PC-9 (cell line): ENCODE measurements at regions not wholly inside any gene's neighbourhood (a gene's known extent, or its start where the extent isn't known, plus 50 kb on each side); places are given as distances from the start of the nearest gene placed in this dataset.
A peak's percentile ranks its signal among the peaks of the same experiment; 100 is the strongest.

Experiments used
- BruUV-seq: library from RNA; stranded (reverse); fragments of 400-500 nt; replicated peaks from 2 replicates; lab custom pipeline; 2021; lab: Mats Ljungman, UMichigan
- CTCF ChIA-PET: fragments of 300-600 bp; sonication (Branson Sonifier 250); formaldehyde crosslinking; loops from one replicate; lab custom pipeline; 2022; ENCODE audit warnings: antibody characterized with exemption; lab: Charles Lee
- POLR2A ChIA-PET: fragments of 300-600 bp; sonication (Branson Sonifier 250); formaldehyde crosslinking; loops from one replicate; lab custom pipeline; 2022; ENCODE audit warnings: antibody characterized with exemption; ENCODE audit not compliant: unreplicated experiment; lab: Charles Lee
- DNase-seq, 2 experiments: peaks; one replicate each; pipeline versions ENCODE4 v3.0.0 to v3.0.0-alpha.2; 2015 to 2022; ENCODE audit warnings: mixed read lengths in 1 of 2
- H2AFZ ChIP-seq: fragments of 200-600 bp; sonication (generic); 2 replicates; pipeline ENCODE4 v1.8.1; 2017; ENCODE audit warnings: antibody characterized with exemption
- H3F3A ChIP-seq: fragments of 200-600 bp; sonication (generic); 2 replicates; pipeline ENCODE4 v1.8.1; 2017; ENCODE audit warnings: antibody characterized with exemption, mild to moderate bottlenecking, low read depth; ENCODE audit not compliant: insufficient read depth
- H3K27ac ChIP-seq: fragments of 200-600 bp; sonication (generic); 2 replicates; pipeline ENCODE4 v1.6.1; 2016; ENCODE audit warnings: mixed run types
- H3K27me3 ChIP-seq: fragments of 200-600 bp; sonication (generic); 2 replicates; pipeline ENCODE4 v1.6.1; 2016; ENCODE audit warnings: low read depth, mixed run types; ENCODE audit not compliant: insufficient read depth
- H3K36me3 ChIP-seq: fragments of 200-600 bp; sonication (generic); 2 replicates; pipeline ENCODE4 v1.6.1; 2016; ENCODE audit warnings: low read depth, mixed run types
- H3K4me1 ChIP-seq: fragments of 200-600 bp; sonication (generic); replicated peaks from 2 replicates; pipeline ENCODE4 v1.6.1; 2016; ENCODE audit warnings: mixed run types; ENCODE audit not compliant: insufficient read depth
- H3K4me2 ChIP-seq: fragments of 200-600 bp; sonication (generic); 2 replicates; pipeline ENCODE4 v1.6.1; 2017; ENCODE audit warnings: mixed run types
- H3K4me3 ChIP-seq: fragments of 200-600 bp; sonication (generic); 2 replicates; pipeline ENCODE4 v1.6.1; 2016; ENCODE audit warnings: mixed run types
- H3K79me2 ChIP-seq: fragments of 200-600 bp; sonication (generic); 2 replicates; pipeline ENCODE4 v1.6.1; 2017; ENCODE audit warnings: low read depth, mixed run types
- H3K9me2 ChIP-seq: fragments of 200-600 bp; sonication (generic); 2 replicates; pipeline ENCODE4 v1.8.1; 2017; ENCODE audit warnings: mild to moderate bottlenecking; ENCODE audit not compliant: insufficient read depth
- H3K9me3 ChIP-seq: fragments of 200-600 bp; sonication (generic); 2 replicates; pipeline ENCODE4 v1.8.1; 2016; ENCODE audit warnings: low read depth; ENCODE audit not compliant: insufficient read depth
- H4K20me1 ChIP-seq: fragments of 200-600 bp; sonication (generic); 2 replicates; pipeline ENCODE4 v1.8.1; 2017; ENCODE audit not compliant: insufficient read depth
- EZH2 ChIP-seq: fragments of 200-600 bp; sonication (generic); IDR thresholded peaks from 2 replicates; pipeline ENCODE4 v1.8.0; 2017; ENCODE audit warnings: antibody characterized with exemption, low read depth
- intact Hi-C: fragments of 100-400 bp; cut with micrococcal nuclease; formaldehyde crosslinking; loops from one replicate; pipeline ENCODE4 v1.10.0; 2022; ENCODE audit not compliant: unreplicated experiment
- TF ChIP-seq, protein P1 (sequence below): fragments of 200-600 bp; sonication (generic); conservative IDR thresholded peaks from 2 replicates; pipeline ENCODE4 v1.6.1; 2017; ENCODE audit warnings: mixed run types, antibody characterized with exemption, mild to moderate bottlenecking, moderate library complexity

DNA sequence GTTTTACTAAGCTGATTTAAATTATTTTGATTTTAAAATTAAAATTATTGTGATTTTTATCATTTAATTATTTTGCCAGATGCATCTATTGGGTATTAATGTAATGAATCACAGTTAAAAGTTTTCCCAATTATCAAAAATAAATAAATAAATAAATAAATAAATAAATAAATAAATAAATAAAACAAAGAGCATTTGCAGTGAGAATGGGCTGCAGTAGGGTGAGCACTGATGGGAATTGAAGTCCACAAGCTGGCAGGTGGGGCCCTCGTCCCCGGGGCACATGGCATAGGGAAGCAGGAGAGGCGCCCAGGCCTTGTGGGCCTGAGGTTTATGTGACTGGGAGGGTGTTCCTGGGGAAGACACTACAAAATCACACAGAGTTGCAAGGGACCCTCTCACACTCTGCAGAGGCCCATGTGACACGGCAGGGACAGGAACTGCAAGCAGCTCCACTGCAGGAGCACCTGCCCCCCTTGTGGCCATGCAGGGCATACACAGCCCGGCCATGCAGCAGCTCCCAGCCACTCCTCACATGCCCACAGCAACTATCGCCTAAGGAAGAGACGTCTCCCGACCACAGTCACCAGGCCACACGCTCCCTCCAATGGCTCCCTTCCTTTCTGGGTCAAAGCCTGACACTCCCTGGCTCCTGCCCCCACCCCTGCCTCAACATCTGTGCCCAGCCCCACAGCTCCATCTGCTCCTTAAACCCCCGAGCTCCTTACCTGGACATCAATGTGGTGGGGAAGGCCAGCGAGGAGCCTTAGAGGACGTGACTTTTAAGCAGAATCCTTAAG lies 256.3 kb upstream of the SFSWAP start:
- Histone ChIP-seq H3K9me3 (no peaks in the 10 kb centered on the region), H3K4me3 (no peak overlapping the region), H3K9me2 (no peaks in the 10 kb centered on the region), H2AFZ (no peak overlapping the region), H3K4me2 (no peak overlapping the region), H3K4me1 (no peaks in the 10 kb centered on the region), H3K36me3 (no peaks in the 10 kb centered on the region), H3K27me3 (peaks cover 47% of the 10 kb centered on the region), H4K20me1 (no peaks in the 10 kb centered on the region), H3F3A (no peaks in the 10 kb centered on the region), H3K79me2 (no peaks in the 10 kb centered on the region), H3K27ac (no peak overlapping the region)
- TF ChIP-seq EZH2: no peak
- TF ChIP-seq, protein P1, sequence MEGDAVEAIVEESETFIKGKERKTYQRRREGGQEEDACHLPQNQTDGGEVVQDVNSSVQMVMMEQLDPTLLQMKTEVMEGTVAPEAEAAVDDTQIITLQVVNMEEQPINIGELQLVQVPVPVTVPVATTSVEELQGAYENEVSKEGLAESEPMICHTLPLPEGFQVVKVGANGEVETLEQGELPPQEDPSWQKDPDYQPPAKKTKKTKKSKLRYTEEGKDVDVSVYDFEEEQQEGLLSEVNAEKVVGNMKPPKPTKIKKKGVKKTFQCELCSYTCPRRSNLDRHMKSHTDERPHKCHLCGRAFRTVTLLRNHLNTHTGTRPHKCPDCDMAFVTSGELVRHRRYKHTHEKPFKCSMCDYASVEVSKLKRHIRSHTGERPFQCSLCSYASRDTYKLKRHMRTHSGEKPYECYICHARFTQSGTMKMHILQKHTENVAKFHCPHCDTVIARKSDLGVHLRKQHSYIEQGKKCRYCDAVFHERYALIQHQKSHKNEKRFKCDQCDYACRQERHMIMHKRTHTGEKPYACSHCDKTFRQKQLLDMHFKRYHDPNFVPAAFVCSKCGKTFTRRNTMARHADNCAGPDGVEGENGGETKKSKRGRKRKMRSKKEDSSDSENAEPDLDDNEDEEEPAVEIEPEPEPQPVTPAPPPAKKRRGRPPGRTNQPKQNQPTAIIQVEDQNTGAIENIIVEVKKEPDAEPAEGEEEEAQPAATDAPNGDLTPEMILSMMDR: peak; percentile 78
- no TSS peak for BruUV-seq
- CTCF ChIA-PET: no interaction called here
- POLR2A ChIA-PET: interaction anchor here (0.6 kb wide), 1 partner anchor 1140 kb away, joined by 8 read pairs; no protein-coding TSS in a partner anchor
- DNase-seq: peak; percentile 21 to 45
- intact Hi-C loops: no loop called here

DNA sequence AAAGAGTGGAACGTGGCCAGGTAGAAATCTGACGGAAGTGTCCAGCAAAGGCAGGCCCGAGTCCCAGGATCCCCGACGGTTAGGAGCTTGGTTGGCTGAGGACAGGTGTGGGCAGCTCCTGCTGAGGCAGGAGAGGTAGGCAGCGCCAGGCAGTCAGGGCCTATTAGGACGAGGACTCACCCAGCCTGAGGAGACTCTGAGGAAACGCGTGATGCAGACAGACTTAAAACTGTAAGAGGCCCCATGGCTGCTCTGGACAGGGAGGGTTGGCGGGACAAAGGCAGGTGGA lies 255.7 kb upstream of the SFSWAP start:
- H2AFZ ChIP-seq: no peak overlapping the region
- no peaks in the 10 kb centered on the region for H4K20me1 ChIP-seq
- H3F3A ChIP-seq: no peaks in the 10 kb centered on the region
- peaks cover 51% of the 10 kb centered on the region for H3K27me3 ChIP-seq
- TF ChIP-seq EZH2: no peak
- TF ChIP-seq, protein P1: no peak
- ChIA-PET POLR2A (interaction anchor here (0.6 kb wide), 1 partner anchor 1139 kb away, joined by 8 read pairs; no protein-coding TSS in a partner anchor), CTCF (no interaction called here)
- H3K27ac ChIP-seq: no peak overlapping the region
- no peak overlapping the region for H3K4me2 ChIP-seq
- BruUV-seq: no TSS peak
- H3K36me3 ChIP-seq: no peaks in the 10 kb centered on the region
- intact Hi-C loops: no loop called here
- no peaks in the 10 kb centered on the region for H3K4me1 ChIP-seq
- H3K4me3 ChIP-seq: no peak overlapping the region
- no peaks in the 10 kb centered on the region for H3K9me2 ChIP-seq
- no peak for DNase-seq
- no peaks in the 10 kb centered on the region for H3K9me3 ChIP-seq
- H3K79me2 ChIP-seq: no peaks in the 10 kb centered on the region

DNA sequence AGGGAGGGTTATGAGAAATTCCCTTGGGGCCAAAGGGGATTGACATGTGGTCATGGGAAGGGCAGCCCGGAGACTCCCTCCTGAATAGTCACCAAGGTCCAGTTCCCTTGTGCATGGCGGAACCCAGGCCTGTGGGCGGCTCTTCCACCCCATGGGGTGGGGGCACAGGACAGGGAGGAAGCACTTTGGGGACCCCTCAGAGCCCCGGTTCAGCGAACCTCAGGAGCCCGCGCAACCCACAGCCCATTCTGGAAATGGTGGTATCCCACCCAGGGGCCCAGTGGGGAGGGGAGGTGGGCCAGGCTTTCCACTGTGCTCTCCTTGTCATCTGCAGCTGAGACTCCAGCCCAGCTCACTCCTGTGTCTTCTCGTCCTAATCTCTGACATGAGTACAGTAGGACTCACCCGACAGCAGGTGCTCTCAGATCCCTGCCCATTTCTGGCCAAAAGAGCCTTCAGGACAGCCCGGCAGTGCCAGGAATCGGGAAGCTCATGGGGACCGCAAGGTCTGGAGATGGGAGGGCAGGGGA lies 255.2 kb upstream of the SFSWAP start:
- no peaks in the 10 kb centered on the region for H3K9me2 ChIP-seq
- ChIA-PET POLR2A (no interaction called here), CTCF (no interaction called here)
- H3K27me3 ChIP-seq: peaks cover 56% of the 10 kb centered on the region
- H3K27ac ChIP-seq: no peak overlapping the region
- TF ChIP-seq, protein P1: no peak
- no peak for TF ChIP-seq EZH2
- no peaks in the 10 kb centered on the region for H3K36me3 ChIP-seq
- no peaks in the 10 kb centered on the region for H3F3A ChIP-seq
- H3K4me2 ChIP-seq: no peak overlapping the region
- no peaks in the 10 kb centered on the region for H3K9me3 ChIP-seq
- H3K4me3 ChIP-seq: no peak overlapping the region
- no peak overlapping the region for H2AFZ ChIP-seq
- DNase-seq: no peak
- H3K79me2 ChIP-seq: no peaks in the 10 kb centered on the region
- intact Hi-C loops: no loop called here
- H3K4me1 ChIP-seq: no peaks in the 10 kb centered on the region
- no TSS peak for BruUV-seq
- H4K20me1 ChIP-seq: no peaks in the 10 kb centered on the region
